GM23338 (cell line): ENCODE measurements at regions not wholly inside any gene's neighbourhood (a gene's known extent, or its start where the extent isn't known, plus 50 kb on each side); places are given as distances from the start of the nearest gene placed in this dataset.
"Not testable (repeated sequence)": the region's sequence is repeated elsewhere in the genome, so short reads cannot be mapped to it uniquely, and the experiment has no call there.

Experiments used
- EZH2 ChIP-seq: fragments of 200-600 bp; sonication (generic); IDR thresholded peaks from one replicate; pipeline ENCODE4 v1.8.0; 2017; ENCODE audit warnings: antibody characterized with exemption, mild to moderate bottlenecking, low read depth; ENCODE audit not compliant: unreplicated experiment
- TF ChIP-seq, protein P1 (sequence below), 2 experiments: fragments of 200-600 bp in 1 of 2; sonication (generic) in 1 of 2; conservative IDR thresholded peaks; 2 replicates each; pipeline versions ENCODE4 v1.5.1 to v1.6.1; 2016 to 2017; ENCODE audit warnings: antibody characterized with exemption in 2 of 2, low read depth in 2 of 2, mild to moderate bottlenecking in 2 of 2, moderate library complexity in 1 of 2

DNA sequence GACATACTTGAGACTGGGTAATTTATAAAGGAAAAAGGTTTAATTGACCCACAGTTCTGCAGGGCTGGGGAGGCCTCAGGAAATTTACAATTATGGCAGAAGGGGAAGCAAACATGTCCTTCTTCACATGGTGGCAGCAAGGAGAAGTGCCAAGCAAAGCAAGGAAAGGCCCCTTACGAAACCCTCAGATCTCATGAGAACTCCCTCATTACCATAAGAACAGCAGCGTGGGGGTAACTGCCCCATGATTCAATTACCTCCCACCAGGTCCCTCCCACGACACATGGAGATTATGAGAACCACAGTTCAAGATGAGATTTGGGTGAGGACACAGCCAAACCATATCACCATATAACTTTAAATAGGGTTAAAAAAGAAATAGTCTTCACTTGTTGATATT, 502.9 kb downstream of the PID1 start:
- TF ChIP-seq EZH2, result not testable (repeated sequence)
- TF ChIP-seq, protein P1, sequence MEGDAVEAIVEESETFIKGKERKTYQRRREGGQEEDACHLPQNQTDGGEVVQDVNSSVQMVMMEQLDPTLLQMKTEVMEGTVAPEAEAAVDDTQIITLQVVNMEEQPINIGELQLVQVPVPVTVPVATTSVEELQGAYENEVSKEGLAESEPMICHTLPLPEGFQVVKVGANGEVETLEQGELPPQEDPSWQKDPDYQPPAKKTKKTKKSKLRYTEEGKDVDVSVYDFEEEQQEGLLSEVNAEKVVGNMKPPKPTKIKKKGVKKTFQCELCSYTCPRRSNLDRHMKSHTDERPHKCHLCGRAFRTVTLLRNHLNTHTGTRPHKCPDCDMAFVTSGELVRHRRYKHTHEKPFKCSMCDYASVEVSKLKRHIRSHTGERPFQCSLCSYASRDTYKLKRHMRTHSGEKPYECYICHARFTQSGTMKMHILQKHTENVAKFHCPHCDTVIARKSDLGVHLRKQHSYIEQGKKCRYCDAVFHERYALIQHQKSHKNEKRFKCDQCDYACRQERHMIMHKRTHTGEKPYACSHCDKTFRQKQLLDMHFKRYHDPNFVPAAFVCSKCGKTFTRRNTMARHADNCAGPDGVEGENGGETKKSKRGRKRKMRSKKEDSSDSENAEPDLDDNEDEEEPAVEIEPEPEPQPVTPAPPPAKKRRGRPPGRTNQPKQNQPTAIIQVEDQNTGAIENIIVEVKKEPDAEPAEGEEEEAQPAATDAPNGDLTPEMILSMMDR (conservative IDR thresholded peaks at IDR 0.05; ENCODE audit: low read depth in 2 of 2), result not testable (repeated sequence)
